Esophagus squamous epithelium (tissue), 4 donors: ENCODE measurements at regions not wholly inside any gene's neighbourhood (a gene's known extent, or its start where the extent isn't known, plus 50 kb on each side); places are given as distances from the start of the nearest gene placed in this dataset.

ENCODE experiments used
- CTCF ChIP-seq, 6 experiments: fragments of 450-650 bp in 4 of 6; fragments of 200-600 bp in 2 of 6; sonication (generic) in 2 of 6; IDR thresholded peaks; one replicate each; pipeline ENCODE4 v1.5.1; 2016 to 2019; ENCODE audit warnings: antibody characterized with exemption in 6 of 6, mild to moderate bottlenecking in 4 of 6, moderate library complexity in 4 of 6
- POLR2A ChIP-seq, 4 donors: fragments of 450-650 bp; IDR thresholded peaks; one replicate each; pipeline ENCODE4 v1.6.1; 2017; ENCODE audit warnings: antibody characterized with exemption in 4 of 4, mild to moderate bottlenecking in 4 of 4, moderate library complexity in 3 of 4

GRCh38 chr18:38421021-38421420 is 855.4 kb upstream of the CELF4 start:
- TF ChIP-seq POLR2A (IDR thresholded peaks at IDR 0.05) = no peak
- TF ChIP-seq CTCF (IDR thresholded peaks at IDR 0.05) = no peak
